ENCODE measurements at regions not wholly inside any gene's neighbourhood (a gene's known extent, or its start where the extent isn't known, plus 50 kb on each side); places are given as distances from the start of the nearest gene placed in this dataset.

- TF ChIP-seq CHD7 (IDR thresholded peaks at IDR 0.05; ENCODE audit: insufficient replicate concordance, low read length) (no peak), SP1 (IDR thresholded peaks at IDR 0.05; ENCODE audit: low read depth, low read length) (no peak), SUZ12 (IDR thresholded peaks at IDR 0.05; ENCODE audit: low read length) (no peak), CHD2 (IDR thresholded peaks at IDR 0.05; ENCODE audit: low read length) (no peak), SP2 (IDR thresholded peaks at IDR 0.05; ENCODE audit: low read length) (no peak), HDAC2 (IDR thresholded peaks at IDR 0.05; ENCODE audit: borderline replicate concordance in 1 of 2, low read depth in 2 of 2, low read length in 2 of 2) (no peak), KDM5A (IDR thresholded peaks at IDR 0.05; ENCODE audit: low read length) (no peak), E2F6 (IDR thresholded peaks at IDR 0.05) (no peak), RXRA (IDR thresholded peaks at IDR 0.05; ENCODE audit: insufficient read depth, low read depth, low read length) (no peak), EZH2 (IDR thresholded peaks at IDR 0.05; ENCODE audit: low read depth, low read length, severe bottlenecking) (no peak), NANOG (IDR thresholded peaks at IDR 0.05; ENCODE audit: insufficient read depth, low read depth, low read length, poor library complexity, severe bottlenecking) (no peak), NRF1 (IDR thresholded peaks at IDR 0.05; ENCODE audit: low read depth, low read length) (no peak)
These were observed 64.1 kb upstream of the SIX3 start (continued) for GRCh38 chr2:44877417-44877816.

Data from H1 (cell line).